GM12878 (cell line): ENCODE measurements at regions not wholly inside any gene's neighbourhood (a gene's known extent, or its start where the extent isn't known, plus 50 kb on each side); places are given as distances from the start of the nearest gene placed in this dataset.

Experiments
- CREB1 ChIP-seq: IDR thresholded peaks from 2 replicates; pipeline ENCODE4 v1.6.1; 2012; ENCODE audit warnings: low read depth, mild to moderate bottlenecking, inconsistent platforms
- KDM1A ChIP-seq: fragments of 200-600 bp; sonication (generic); IDR thresholded peaks from 2 replicates; pipeline ENCODE4 v1.6.1; 2016; ENCODE audit warnings: borderline replicate concordance
- TF ChIP-seq, protein P1 (sequence below), 3 experiments: IDR thresholded peaks in 2 of 3; conservative IDR thresholded peaks in 1 of 3; 2 replicates each; pipeline ENCODE4 v1.5.1; 2011; ENCODE audit warnings: low read depth in 3 of 3, low read length in 3 of 3, mild to moderate bottlenecking in 3 of 3, control low read depth in 2 of 3, moderate library complexity in 2 of 3, inconsistent platforms in 1 of 3, mixed read lengths in 1 of 3; ENCODE audit not compliant: control insufficient read depth in 2 of 3, insufficient read depth in 1 of 3; ENCODE audit errors: extremely low read depth in 1 of 3

DNA sequence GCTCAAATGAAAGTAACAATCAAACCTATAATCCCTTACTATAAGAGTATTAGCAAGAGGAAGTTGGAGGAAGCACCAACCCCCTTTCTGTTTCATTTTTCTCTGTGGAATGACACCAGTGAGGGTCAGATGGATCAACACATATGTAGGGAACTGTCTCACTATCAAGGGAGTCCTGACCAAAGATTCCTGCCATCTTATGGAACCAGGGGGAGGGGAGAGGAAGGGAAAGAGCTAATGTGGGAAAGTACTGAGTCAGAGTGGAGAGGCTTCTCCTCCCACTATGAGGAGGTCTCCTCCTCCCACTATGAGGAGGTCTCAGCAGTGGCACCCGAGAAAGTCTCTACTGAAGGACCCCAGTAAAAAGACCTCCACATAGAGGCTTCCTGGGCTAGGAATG is 73.3 kb upstream of the PCSK1 start:
- TF ChIP-seq CREB1: no peak
- TF ChIP-seq, protein P1, sequence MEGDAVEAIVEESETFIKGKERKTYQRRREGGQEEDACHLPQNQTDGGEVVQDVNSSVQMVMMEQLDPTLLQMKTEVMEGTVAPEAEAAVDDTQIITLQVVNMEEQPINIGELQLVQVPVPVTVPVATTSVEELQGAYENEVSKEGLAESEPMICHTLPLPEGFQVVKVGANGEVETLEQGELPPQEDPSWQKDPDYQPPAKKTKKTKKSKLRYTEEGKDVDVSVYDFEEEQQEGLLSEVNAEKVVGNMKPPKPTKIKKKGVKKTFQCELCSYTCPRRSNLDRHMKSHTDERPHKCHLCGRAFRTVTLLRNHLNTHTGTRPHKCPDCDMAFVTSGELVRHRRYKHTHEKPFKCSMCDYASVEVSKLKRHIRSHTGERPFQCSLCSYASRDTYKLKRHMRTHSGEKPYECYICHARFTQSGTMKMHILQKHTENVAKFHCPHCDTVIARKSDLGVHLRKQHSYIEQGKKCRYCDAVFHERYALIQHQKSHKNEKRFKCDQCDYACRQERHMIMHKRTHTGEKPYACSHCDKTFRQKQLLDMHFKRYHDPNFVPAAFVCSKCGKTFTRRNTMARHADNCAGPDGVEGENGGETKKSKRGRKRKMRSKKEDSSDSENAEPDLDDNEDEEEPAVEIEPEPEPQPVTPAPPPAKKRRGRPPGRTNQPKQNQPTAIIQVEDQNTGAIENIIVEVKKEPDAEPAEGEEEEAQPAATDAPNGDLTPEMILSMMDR (IDR thresholded peaks at IDR 0.05 in 2 of 3, conservative IDR thresholded peaks at IDR 0.05 in 1 of 3; ENCODE audit: control insufficient read depth in 2 of 3, extremely low read depth in 1 of 3, insufficient read depth in 1 of 3, low read depth in 3 of 3, low read length in 3 of 3): no peak
- no peak for TF ChIP-seq KDM1A
